Effector CD8-positive, alpha-beta T cell (primary cell): ENCODE measurements at regions not wholly inside any gene's neighbourhood (a gene's known extent, or its start where the extent isn't known, plus 50 kb on each side); places are given as distances from the start of the nearest gene placed in this dataset.
A peak's percentile ranks its signal among the peaks of the same experiment; 100 is the strongest.
"Not testable (repeated sequence)": the region's sequence is repeated elsewhere in the genome, so short reads cannot be mapped to it uniquely, and the experiment has no call there.

Experiments used
- DNase-seq: peaks from one replicate; lab custom pipeline; 2025; lab: John Stamatoyannopoulos, UW

DNA sequence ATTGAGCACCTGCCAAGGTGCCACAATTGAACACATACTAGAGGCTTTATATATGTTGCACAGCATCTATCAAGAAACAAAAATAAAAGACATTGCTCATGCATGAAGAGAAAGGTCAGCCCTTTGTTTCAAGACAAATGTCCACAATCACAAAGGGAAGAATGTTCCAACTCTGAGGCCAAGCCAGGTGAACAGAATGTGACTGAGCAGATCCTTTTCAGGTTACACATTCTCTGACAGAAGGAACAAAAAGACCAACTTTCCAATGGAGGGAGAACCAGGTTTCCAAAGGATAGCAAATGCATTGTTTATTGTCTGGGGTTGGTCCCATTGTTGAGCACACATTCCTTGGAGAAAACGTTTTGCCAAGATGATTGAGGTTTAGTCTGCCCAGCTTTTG is 50.2 kb upstream of the FAM174B start:
- no peak for DNase-seq

DNA sequence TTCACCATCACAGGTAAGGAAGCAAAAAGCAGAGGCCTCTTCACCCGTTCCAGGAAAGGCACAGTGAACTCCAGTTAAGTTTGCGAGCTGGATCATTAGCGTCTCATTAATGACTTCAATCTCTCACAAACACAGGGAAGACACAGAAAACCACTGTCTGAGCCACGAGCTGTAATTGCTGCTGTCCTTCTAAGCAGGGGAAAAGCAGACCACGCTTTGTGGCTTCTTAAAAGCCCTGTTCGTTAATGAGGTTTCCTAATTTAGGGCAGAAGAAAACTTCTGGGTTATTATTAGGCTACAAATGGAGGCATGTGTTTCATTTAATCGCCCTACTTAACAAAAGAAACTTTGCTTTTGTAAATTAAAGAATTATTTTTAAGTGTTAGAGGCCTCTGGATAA is 50.6 kb upstream of the FAM174B start:
- no peak for DNase-seq

DNA sequence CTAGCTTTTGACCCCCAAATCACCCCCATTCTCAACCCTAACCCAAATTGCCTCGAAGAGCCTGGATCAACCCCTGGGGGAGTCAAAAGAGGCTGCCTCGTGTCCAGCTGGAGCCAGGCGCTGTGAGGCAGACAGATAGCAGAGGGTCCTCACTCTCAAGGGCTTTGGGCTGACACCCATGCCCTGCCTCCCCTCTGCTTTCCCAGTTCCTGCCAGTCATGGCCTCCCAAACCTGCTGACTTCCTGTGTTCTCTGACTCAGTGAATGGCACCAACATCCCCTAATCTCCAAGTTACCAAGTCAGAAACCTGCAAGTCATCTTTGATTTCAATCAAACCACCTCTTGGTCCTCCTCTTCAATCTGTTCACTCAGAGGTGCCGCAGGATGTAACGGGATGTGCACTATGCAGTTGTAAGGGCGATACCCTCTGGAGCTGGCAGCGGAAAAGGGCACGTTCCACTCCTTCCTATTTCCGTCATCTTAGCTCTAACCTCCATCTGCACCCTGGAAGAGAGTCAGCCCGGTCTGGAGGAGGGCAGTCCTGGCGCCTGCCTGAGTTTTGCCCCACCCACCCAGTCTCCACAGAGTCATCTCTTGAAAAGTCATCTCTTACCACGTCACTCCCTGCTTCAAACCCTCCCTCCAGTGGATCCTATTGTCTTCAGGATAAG is 52.4 kb upstream of the FAM174B start:
- no peak for DNase-seq

DNA sequence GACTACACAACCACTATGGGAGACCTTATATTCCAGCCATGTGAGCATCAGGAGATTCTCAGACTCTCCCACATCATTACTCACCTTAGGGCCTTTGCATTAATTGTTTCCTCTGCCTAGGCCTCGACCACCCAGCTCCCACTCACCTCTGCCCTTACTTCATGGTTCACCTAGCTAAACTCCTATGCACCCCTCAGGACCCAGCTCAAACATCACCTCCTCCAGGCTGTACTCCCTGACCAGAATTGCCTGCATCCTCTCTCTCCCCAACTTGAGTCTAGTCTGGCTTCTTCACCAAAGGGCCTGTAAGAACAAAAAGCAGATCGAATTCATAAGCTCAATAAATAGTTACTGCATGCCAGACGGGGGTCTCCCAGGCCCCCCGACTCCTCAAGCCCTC is 53.1 kb upstream of the FAM174B start:
- DNase-seq, result no peak

DNA sequence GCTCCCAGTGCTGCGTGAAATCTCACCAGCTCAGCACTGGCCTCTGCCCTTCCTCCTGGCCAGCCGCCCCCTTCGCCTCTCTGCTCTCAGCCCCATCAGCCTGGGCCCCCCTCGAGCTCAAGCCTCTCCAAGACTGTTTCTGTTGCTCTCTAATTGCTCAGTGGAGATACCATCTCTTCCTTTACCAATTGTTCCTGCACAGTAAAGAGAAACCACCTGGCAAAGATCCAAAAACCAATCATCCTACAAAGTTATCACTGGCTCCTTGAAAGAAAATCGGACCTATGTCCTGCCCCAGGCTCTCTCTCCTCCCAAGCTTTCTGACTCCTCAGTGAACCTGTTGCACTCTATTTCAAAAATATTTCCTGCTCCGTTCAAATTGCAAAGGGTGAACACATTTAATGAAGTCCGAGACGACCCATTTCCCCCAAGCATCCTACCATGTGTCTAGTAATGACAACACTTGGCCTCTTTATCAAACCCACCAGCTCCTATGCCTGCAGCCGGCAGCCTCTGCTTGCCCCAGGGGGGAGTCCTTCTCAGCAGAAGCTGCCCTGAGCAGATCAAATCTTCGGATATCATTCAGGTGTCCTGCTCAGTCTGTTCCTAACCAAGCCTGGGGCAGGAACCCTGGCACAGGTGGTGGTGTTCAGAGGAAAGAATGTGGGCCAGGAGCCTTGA is 53.7 kb upstream of the FAM174B start:
- no peak for DNase-seq

DNA sequence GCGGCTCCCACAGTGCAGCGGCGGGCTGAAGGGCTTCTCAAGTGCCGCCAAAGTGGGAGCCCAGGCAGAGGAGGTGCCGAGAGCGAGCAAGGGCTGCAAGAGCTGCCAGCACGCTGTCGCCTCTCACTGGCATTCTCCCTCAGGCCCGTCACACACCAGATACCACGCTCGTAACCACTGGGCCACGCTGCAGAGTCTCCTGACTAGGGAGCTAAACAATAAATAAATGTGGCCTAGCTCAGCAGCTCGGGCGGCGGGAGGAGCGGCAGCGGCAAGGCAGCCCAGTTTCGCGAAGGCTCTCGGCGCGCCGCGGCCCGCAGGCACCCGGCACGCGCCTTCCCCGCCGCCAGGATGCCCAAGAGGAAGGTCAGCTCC is 55.9 kb upstream of the FAM174B start:
- no peak for DNase-seq

DNA sequence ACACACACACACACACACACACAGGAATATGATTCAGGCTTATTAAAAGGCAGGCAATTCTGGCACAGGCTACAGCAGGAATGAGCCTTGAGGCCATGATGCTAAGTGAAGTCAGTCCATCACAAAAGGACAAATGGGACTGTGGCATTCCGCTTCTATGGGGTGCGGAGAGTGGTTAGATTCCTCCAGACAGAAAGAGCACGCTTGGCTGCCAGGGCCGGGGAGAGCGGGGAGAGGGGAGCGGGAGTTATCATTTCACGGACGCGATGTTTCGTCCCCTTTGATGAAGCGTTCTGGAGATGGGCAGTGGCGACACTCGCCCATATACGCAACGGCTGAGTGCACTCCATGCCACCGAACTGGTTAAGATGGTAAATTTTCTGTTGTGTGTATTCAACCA is 58.5 kb upstream of the FAM174B start:
- no peak for DNase-seq

DNA sequence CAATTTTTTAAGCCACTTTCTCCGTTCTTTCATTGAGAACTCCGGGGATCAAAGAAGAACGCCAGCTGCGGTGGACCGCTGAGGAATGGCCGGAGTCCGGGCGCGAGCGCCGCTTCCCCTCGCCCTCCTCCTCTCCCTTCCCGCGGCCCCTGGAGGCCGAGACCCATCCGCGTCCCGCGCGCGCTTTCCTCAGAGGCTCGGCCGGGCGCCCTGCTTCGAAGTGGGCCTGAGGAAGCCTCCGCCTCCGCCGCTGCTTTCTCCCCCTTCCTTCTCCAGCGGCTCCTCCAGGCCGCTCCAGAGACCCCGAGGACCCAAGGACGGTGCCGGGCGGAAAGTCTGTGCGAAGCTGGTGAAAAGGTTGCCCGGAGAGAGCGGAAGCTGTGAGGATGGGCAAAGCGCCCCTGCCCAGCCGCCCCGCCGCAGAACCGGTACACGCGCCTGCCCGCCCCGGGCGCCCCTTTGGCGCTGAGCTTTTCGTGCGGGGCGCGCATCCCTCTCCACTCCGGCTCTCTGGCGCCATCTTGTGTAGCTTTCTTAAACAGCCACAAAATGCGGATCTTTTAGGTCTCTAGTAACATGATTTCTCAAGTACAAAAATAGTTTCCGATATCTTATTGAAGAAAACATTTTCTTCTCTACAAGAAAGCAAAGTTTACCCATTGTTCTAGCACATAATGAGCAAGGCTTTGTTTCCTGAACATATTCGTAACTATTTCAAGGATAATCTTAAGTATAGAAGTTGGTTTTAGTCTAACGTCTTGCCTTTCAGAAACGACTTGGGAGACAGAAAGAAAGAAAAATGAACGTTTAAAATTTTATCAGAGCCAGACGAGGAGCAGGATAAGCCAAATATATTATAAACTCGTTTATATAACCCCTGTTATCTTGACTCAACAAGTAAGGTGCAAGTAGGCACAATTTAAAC is 59.2 kb upstream of the FAM174B start:
- peak; percentile 55 for DNase-seq

DNA sequence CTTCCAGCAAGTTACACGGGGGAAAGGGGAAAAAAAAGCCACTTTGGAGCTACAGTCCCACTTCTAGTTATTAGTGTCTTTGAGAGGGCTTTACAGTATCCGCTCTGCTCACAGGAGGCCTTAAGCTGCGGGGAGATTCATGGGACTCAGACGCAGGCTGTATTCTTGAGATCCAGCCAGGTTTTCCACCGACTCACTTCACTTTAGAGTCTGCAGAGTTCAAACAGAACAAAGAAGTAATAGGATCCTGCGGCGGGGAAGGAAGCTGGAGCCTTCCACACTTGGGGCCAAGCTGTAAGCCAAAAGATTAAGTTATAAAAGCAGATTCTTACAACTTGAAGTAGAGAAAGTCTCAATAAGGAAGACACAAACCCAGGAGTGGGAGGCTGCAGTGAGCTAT is 60.2 kb upstream of the FAM174B start:
- no peak for DNase-seq

DNA sequence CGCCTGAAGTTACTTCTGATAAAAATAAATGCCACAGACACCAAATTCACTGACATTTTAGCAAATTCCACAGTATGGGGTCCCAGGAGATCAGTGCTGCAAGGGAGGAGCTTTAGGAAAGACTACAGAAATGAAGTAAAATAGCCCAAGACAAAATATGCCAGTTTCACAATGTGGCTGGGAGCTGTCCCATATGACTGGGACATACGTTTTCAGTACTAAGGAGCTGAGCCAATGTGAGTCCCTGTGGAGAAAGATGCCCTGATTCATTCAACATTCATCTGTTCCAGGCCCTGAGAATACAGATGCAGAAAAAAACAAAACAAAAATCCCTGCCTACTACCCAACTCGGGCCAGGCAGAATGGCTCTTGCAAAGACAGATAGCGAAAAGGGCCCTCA is 63.4 kb upstream of the FAM174B start:
- DNase-seq, result no peak

DNA sequence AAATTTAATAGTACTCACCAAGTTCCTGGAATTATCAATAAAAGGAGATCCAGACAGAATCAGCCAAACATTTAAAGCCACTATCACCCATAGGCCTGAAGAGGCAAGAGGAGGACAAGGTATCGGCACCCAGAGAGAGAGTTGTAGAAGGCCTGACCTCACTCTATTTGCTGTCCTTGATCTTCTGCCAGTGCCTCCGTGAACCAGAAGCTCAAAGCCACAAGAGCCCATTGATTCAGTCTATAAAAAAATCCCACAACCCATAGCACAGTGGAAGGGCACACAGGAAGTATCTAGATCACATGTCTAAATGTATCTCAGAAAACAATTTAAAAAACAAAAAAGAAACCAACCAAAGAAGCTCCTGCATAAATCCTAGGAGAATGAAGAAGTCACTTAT is 68.6 kb upstream of the FAM174B start:
- no peak for DNase-seq

DNA sequence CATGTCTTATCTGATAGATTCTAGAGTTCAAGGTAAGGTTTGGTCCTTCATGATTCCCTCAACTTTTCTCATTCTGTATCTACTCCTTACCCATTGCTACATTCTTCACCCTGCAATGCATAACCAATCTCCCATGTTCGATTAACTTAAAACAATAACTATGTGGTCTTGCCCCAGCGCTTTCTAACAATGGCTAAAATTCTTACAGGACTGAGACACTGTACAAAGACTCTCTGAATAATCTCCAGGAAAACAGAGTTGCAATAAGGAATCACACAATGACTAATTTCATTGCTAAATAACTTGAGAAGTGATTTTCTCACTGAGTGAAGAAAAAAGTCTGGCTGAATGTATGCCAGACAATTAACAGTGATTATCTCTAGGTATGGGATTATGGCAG is 69.6 kb upstream of the FAM174B start:
- DNase-seq, result no peak

DNA sequence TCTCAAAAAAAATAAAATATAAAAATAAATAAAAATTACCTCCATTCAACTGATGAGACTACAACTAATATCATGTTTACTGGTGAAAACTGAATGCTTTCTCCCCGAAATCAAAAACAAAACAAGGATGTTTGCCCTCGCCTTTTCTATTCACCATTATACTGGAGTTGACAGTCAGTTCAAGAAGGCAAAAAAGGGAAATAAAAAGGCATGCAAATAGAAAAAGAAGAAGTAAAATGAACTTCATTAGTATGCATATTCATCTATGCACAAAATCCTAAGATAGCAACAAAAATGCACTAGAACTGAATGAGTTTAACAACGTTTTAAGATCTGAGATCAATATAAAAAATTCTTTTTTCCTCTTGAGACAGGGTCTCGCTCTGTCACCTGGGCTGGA is 72.7 kb upstream of the FAM174B start:
- no peak for DNase-seq

DNA sequence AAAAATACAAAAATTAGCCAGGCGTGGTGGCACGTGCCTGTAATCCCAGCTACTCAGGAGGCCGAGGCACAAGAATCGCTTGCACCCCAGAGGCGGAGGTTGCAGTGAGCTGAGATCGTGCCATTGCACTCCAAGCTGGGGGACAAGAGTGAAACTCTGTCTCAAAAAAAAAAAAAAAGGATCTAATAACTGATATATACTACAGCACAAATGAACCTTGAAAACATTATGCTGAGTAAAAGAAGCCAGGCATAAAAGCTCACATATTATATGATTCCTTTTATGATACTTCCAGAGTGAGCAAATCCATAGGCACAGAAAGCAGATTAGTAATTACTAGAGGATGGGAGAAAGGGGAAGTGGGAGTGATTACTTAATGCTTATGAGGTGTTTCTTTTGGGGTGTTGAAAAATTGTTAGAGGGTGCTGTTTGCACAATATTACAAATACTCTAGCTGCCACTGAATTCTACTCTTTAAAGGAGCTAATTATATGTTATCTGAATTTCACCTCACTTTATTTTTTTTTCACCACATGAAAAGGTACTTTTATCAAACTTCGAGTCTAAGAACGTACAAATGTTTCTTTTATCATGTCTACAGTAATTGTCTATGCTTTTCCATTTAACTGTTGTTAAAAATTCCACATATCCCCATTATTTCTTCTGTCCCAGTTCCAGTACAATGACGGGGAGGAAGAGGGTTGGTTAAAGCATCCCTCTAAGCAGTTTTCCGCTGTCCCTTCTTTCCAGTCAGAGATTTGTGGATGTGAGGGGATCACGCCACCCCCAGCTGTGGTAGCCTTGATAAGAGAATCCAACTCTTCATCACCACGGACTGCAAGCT is 77.7 kb upstream of the FAM174B start:
- DNase-seq, result no peak

DNA sequence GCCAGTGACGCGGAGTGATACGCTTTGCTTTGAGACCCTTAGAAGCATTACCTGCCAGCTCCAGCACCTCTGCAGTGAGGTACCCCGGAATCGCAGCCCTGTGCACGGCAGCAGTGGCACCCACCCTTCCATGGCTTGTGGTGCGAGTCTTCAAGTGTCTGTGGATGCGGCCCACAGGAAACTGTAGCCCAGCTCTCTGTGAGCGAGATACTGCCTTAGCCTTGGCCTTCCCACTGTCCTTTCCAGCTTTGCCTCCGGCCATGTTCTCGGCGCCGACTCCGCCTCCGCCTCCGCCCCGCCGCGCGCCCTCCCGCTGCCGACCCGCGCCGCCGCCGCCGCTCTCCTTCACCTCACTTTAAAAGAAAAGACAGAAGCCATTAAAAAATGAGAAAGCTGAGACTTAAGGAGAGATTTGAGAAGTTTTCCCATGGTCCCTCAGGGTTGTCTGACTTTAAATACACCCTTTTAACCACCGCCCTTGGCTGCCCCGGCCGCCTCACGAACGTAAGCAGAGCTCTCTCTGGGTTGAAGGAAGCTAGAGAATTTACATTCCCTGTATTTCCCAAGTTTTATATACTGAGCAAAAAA is 78.5 kb upstream of the FAM174B start:
- DNase-seq, result no peak

DNA sequence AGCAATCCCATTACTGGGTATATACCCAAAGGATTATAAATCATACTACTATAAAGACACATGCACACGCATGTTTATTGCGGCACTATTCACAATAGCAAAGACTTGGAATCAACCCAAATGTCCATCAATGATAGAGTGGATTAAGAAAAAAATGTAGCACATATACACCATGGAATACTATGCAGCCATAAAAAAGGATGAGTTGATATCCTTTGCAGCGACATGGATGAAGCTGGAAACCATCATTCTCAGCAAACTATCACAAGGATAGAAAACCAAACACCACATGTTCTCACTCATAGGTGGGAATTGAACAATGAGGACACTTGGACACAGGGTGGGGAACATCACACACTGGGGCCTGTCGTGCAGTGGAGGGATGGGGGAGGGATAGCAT is 83.7 kb upstream of the FAM174B start:
- DNase-seq, result not testable (repeated sequence)

DNA sequence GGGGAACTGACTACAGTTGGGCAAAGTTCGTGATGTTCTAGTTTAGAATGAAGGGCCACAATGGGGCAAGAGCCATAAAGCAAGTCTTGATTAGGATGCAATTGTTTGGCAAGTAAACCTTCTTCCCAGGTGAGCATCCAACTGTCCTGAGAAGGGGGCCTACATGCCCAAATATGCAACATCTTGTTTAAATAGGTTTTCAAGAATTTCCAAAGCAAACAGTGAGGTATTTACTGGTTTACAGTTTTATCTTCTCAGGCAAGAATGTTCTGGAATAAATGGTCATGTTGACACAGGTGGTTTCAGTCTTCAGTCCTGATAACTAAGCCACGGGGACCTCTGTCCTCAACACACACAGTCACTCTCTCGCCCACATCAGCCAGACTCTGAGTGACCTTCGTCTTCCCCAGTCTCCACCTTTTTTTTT is 90.3 kb upstream of the FAM174B start:
- no peak for DNase-seq

DNA sequence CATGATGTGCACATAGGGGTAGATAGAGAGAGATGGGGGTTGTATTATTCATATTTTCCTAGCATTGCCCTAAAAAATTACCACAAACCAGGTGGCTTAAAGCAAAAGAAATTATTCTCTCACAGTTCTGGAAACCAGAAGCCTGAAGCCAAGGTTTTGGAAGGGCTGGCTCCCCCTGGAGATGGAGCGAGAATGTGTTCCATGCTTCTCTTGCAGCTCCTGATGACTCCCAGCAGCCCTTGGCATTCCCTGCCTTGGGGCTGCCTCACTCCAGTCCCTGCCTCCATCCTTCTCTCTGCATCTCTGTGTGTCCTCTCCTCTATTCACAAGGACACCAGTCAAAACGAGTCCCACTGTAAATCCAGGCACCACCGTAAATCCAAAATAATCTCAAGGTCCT is 91.5 kb upstream of the FAM174B start:
- no peak for DNase-seq

DNA sequence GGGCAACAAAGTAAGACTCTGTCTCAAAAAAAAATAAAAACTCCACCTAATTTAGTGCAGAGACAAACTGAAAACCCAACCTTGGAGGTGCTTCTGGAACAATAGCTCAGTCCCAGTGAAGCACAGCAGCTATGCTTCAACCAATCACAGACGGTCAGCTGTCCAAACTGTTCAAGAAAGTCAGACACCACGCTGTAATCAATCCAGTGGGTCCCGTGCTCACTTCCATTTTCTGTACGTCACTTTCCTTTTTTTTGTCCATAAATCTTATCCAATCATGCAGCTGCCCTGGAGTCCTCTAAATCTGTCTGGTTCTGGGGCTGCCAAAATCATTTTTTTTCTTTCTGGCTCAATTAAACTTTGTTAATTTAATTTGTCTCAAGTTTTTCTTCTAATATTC is 93.6 kb upstream of the FAM174B start:
- no peak for DNase-seq

DNA sequence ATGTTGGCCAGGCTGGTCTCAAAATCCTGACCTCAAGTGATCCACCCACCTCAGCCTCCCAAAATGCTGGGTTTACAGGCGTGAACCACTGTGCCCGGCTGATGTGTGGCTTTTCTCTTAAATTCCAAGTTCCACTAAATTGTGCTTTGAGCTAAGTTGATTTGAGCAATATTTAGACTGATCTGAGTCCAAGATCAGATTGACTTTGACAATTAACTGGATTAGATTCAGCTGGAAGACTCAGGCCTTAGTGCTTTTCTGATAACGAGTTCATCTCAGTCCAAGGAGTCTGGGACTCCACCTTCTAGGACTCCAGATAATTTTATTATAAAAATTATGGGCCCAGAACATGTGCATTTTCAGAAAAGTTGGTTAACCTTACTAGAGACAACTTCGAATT is 94.4 kb upstream of the FAM174B start:
- no peak for DNase-seq

DNA sequence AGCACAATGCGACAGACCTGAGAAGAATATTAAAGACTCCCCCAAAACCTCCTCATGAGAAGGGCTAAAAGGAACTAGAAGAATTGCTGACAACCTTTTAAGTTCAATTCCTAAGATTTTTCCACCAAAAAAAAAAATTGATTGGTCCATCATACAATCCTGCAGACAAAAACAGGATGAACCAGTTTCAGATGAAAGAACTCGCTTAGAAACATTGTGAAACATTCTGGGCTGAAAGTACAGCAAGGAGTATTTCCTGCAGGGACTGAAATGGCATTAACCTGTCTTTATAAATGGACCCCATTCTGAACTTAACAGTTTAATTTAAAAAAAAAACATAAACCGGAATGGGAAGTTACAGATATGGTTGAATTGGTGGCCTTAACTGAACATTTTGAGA is 96.0 kb upstream of the FAM174B start:
- DNase-seq, result no peak

DNA sequence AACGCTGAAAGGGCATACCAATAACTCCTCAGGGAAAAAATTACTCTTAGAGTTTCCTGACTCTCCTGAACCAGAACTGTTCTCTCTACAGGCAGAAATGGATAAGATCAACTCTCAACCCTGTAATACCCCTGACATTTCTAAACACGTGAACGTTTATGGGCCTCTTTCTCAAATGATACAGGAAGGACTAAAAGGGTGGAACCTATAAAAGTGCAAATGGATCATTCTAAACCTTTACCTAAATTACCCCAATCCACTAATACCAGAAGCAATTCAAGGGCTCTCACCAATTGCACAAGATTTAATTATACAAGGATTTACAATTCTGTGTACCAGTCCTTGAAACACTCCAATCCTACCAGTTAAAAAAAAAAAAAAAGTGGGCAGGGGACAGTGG is 98.0 kb upstream of the FAM174B start:
- DNase-seq, result no peak
